Endothelial cell (in vitro differentiated cells): ENCODE measurements at regions not wholly inside any gene's neighbourhood (a gene's known extent, or its start where the extent isn't known, plus 50 kb on each side); places are given as distances from the start of the nearest gene placed in this dataset.

Source experiments
- DNase-seq: peaks from one replicate; pipeline ENCODE4 v3.0.0; 2021; ENCODE audit warnings: low spot score
- H3K27ac Mint-ChIP-seq: one replicate; pipeline ENCODE4 v1.8.0; 2021; ENCODE audit warnings: mixed read lengths, inconsistent platforms; ENCODE audit not compliant: unreplicated experiment
- H3K27me3 Mint-ChIP-seq: one replicate; pipeline ENCODE4 v1.8.0; 2021; ENCODE audit warnings: mild to moderate bottlenecking, moderate library complexity, mixed read lengths, inconsistent platforms; ENCODE audit not compliant: unreplicated experiment
- H3K36me3 Mint-ChIP-seq: one replicate; pipeline ENCODE4 v1.8.0; 2021; ENCODE audit warnings: mild to moderate bottlenecking, low read depth, mixed read lengths, inconsistent platforms; ENCODE audit not compliant: unreplicated experiment
- H3K4me1 Mint-ChIP-seq: one replicate; pipeline ENCODE4 v1.8.0; 2021; ENCODE audit warnings: mild to moderate bottlenecking, mixed read lengths, inconsistent platforms; ENCODE audit not compliant: unreplicated experiment
- H3K4me3 Mint-ChIP-seq: one replicate; pipeline ENCODE4 v1.8.0; 2021; ENCODE audit warnings: mild to moderate bottlenecking, mixed read lengths, inconsistent platforms; ENCODE audit not compliant: unreplicated experiment
- H3K9me3 Mint-ChIP-seq: one replicate; pipeline ENCODE4 v1.8.0; 2021; ENCODE audit warnings: mixed read lengths, inconsistent platforms; ENCODE audit not compliant: unreplicated experiment
- CTCF ChIP-seq: fragments of 200-600 bp; sonication (generic); IDR thresholded peaks from one replicate; pipeline ENCODE4 v1.5.0; 2021; ENCODE audit warnings: antibody characterized with exemption; ENCODE audit not compliant: unreplicated experiment

- no peak for DNase-seq
- TF ChIP-seq CTCF = no peak
- H3K27me3 Mint-ChIP-seq = no peaks in the 10 kb centered on the region
- H3K4me3 Mint-ChIP-seq = no peak overlapping the region
- no peaks in the 10 kb centered on the region for H3K36me3 Mint-ChIP-seq
- H3K9me3 Mint-ChIP-seq = no peaks in the 10 kb centered on the region
- no peaks in the 10 kb centered on the region for H3K4me1 Mint-ChIP-seq
- H3K27ac Mint-ChIP-seq = no peak overlapping the region
These were observed 350.2 kb upstream of the CHAC2 start for GRCh38 chr2:53417385-53417784.

- Mint-ChIP-seq H3K36me3 (no peaks in the 10 kb centered on the region), H3K27ac (no peak overlapping the region), H3K4me3 (no peak overlapping the region), H3K4me1 (no peaks in the 10 kb centered on the region), H3K9me3 (no peaks in the 10 kb centered on the region), H3K27me3 (no peaks in the 10 kb centered on the region)
- TF ChIP-seq CTCF = no peak
- DNase-seq = no peak
These were observed 360.1 kb upstream of the CHAC2 start for GRCh38 chr2:53407363-53408080.

GRCh38 chr2:53403792-53404413 lies 363.7 kb upstream of the CHAC2 start:
- no peaks in the 10 kb centered on the region for H3K4me1 Mint-ChIP-seq
- no peak for DNase-seq
- H3K27me3 Mint-ChIP-seq = no peaks in the 10 kb centered on the region
- no peaks in the 10 kb centered on the region for H3K36me3 Mint-ChIP-seq
- no peak for TF ChIP-seq CTCF
- no peak overlapping the region for H3K4me3 Mint-ChIP-seq
- no peaks in the 10 kb centered on the region for H3K9me3 Mint-ChIP-seq
- no peak overlapping the region for H3K27ac Mint-ChIP-seq

GRCh38 chr2:53397085-53397484 lies 370.5 kb upstream of the CHAC2 start:
- TF ChIP-seq CTCF = no peak
- Mint-ChIP-seq H3K36me3 (no peaks in the 10 kb centered on the region), H3K27ac (no peak overlapping the region), H3K4me3 (no peak overlapping the region), H3K4me1 (no peaks in the 10 kb centered on the region), H3K9me3 (peaks cover 4% of the 10 kb centered on the region), H3K27me3 (no peaks in the 10 kb centered on the region)
- DNase-seq = no peak

GRCh38 chr2:53381271-53381670 lies 386.3 kb upstream of the CHAC2 start:
- TF ChIP-seq CTCF = no peak
- Mint-ChIP-seq H3K27ac (no peak overlapping the region), H3K36me3 (no peaks in the 10 kb centered on the region), H3K9me3 (no peaks in the 10 kb centered on the region), H3K4me3 (no peak overlapping the region), H3K27me3 (no peaks in the 10 kb centered on the region), H3K4me1 (no peaks in the 10 kb centered on the region)
- DNase-seq = no peak
